HG03457 (cell line): ENCODE measurements at regions not wholly inside any gene's neighbourhood (a gene's known extent, or its start where the extent isn't known, plus 50 kb on each side); places are given as distances from the start of the nearest gene placed in this dataset.

Experiments
- ATAC-seq: cut with Tn5 transposase; IDR thresholded peaks from one replicate; pipeline ENCODE4 v1.9.1; 2021; ENCODE audit warnings: moderate number of reproducible peaks; ENCODE audit not compliant: unreplicated experiment

DNA sequence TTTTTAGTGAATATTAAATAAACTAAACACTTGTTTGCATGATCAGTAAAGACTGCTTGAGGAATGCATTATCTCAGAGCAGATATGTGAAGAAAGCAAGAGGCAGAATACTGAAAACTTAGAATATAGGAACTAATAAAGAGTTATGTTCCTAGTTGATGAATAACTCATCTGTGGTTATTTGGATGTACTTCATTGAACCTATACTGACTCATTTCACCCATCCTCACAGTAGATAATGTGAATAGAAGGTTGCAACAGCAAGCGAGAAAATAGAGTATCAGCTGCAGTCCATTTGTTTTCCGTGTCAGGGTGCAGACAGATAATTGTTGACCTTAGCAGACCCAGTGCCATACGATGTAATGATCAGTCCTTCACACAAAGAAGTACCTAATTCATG, 945.7 kb upstream of the LRRTM1 start:
- peak; percentile 62 for ATAC-seq

DNA sequence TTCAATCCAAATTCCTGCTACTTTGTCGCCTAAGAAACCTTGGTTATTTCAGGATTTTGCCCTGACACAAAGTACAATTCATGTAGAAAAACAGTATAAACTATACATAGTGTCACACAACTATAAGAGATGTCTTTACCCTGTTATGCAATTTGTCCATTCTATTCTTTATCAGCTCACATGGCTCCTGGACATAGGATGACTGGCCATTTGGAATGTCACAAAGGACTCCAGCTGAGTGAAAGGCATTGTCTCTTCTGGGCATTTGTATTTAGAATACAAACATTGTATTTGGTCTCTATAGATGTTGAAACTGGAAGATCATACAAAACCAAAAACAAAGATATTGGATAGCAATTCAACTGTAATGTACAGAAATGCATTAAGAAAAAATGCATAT, 944.6 kb upstream of the LRRTM1 start:
- no peak for ATAC-seq

DNA sequence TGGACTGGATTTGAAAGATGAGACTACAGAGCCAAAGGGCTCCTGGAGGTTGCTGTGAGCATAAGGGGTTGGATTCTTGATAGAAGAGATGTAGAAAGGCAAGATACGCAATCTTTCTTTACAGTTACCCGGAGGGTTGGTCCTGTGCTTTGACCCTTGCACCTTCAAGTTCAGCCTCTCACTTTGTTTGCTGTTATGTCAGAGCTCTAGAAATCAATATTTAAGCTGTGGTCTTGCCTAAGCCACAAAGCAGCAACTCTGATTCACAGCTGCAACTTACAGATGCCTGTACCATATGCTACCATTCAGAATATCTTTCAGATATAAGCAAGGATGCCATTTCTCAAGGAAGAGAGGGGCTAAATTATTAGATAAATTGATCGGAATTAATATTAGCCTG, 943.1 kb upstream of the LRRTM1 start:
- ATAC-seq: no peak

DNA sequence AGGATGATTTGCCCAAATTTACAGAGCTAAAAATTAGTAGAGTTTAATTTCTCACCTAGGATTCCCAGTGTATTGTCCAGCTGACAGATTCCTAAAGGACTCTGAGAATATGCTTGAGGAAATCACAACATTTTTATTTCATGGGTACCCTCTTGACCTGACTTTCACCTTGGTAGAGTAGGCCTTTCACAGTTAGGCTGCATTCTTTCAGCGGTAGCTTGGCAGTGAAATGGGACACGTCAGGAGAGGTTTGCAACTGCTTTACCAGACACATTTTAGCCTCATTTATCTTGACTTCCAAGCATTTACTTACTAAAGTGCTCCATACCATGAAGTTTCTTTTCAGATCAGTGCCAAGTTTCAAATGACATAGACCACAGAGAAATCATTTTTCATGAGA, 937.9 kb upstream of the LRRTM1 start:
- no peak for ATAC-seq

DNA sequence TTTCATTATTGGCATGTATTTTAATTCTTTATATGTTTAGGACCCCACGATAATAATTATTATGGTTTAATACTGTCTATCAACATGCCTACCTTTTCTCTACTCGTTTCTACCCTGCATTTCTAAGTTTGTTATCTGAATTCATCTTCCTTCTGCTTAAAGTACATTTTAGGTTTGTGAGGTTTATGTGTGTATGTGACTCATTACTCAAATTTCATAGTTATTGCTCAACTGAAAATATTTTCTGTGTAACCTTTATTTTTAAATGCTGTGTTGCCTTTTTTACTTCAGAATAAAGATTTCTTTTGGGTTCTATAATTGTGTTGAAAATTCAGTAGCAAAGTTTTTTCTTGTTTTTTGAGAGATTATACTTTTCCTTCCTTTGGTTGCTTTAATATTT, 933.9 kb upstream of the LRRTM1 start:
- no peak for ATAC-seq

DNA sequence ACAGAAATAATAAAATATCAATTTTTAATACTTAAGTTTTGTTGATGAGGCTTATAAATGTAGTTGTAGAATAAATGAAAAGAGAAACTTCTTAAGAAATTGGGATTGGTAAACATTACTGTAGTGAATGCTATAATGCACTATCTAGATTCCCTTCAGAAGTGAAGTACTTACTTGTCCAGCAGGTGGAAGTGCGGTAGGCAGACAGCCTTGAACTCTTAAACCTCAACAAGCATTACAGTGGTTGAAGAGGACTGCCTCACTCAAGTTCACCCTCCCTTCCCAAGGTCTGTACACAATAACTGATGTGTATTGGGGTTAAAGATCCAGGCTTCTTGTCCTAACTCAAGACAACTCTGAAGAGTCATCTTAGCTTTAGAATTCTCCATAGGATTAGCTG, 931.0 kb upstream of the LRRTM1 start:
- no peak for ATAC-seq

DNA sequence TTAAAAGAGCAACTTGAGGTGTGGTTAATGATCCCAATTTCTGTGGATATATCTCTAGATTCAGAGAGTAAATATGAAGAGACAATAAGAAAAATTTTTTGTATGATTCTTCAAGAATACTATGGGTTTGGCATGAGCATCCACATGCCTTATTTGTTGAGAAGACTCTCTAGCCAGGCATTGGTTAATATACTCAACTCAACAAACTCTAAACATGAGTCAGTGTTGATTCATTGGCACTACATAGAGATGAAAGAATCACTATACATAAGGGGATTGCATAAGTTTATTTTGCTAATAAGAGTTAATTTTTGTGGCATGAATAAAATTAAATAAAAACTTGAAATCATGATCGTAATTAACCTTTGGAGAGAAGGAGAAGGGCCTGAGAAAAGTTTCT, 930.2 kb upstream of the LRRTM1 start:
- no peak for ATAC-seq

DNA sequence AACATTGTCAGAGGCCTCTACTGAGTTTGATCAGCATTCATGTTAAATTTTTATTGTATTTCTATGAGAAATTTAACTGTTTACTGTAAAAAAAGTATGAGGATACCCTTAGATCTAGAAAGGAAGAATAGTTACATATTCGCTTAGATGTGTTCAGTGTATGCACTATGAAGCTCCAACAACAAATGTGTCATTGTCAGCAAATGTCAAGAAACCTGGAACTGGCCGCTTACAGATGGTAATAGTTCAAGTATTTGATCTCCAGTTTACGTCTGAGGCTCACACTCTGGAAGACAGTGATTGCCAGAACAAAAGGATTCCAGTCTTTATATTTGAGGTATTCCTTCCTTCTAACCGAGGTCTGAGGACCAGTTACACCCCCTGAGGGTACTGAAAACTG, 921.2 kb upstream of the LRRTM1 start:
- no peak for ATAC-seq

DNA sequence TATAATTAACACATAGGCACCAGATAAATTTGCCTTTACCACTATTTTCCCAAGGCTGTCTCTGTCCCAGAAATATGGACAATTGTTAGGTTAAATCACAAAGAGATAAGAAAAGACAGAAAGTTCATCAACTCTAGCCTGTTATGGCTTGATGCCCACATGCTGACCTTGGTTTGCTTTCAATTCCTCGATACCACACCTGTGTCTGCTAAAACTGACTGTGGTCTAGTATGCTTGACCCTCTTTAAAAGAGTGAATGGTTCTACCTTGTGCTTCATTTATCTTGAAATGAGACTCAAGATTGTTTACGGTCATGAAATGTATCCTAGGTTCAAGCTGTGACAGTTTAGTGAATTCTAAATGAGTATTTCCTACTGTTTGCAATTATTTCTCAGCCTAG, 909.0 kb upstream of the LRRTM1 start:
- ATAC-seq: no peak

DNA sequence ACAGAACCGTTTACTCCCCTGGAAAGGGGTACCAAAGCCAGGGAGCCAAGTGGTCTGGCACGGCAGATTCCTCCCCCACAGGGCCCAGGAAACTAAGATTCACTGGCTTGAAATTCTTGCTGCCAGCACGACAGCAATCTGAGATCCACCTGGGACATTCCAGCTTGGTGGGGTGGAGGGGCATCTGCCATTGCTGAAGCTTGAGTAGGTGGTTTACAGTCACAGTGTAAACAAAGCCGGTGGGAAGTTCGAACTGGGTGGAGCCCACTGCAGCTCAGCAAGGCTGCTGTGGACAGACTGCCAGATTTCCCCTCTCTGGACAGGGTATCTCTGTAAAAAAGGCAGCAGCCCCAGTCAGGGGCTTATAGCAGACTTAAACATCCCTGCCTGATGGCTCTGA, 901.7 kb upstream of the LRRTM1 start:
- ATAC-seq: no peak

DNA sequence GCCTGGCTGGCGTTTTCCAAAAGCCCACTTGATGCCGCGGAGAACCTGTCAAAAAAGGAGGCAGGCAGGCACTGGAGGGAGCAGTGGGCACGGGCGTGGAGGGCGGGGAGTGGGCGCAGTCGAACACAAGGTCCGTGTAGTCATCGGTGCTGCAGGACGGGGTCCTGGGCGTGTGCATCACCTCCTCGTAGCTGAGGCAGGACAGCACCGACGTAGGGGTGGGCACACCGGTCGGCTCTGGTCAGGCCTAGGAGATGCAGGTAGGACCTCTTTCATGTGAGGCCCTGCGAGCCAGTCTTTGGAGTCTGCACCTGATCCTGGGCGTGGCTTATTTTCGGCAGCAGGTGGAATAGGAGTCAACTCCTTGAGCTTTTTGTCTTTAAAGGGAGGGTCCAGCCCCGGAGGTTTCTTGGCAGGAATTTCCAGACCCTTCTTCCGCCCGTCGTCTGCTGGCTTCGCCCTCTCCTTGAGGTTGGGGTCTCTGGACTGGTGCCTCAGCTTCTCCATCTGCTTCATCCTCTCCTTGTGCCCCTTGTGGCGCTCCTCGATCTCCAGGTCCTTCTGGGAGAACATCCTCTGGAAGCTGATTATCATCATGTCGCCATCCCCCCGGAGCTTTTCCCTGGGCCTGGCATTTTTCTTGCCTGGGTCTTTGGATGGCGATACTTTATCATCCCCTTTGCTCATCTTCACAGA, 892.5 kb upstream of the LRRTM1 start:
- no peak for ATAC-seq

DNA sequence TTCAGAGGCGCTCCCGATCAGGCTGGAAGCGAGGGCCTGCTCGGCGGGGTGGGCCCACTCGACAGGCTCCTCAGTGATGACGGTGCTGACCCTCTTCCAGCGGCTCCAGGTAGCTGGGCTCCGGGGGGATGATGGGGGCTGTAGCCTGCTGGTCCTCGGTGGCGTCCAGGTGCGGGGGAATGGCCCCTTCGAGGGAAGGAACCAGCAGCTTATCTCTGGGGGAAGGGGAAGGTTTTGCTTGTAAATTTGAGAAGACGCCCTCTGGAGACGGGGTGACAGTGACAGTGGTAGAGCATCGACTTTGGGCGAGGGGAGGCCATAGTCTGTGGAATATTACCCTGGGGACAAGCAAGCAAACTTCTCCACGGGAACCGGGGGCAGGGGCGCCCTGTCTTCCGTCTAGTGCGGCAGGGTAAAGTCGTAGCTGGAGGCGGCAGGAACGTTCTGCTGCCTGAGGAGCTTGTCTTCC, 891.9 kb upstream of the LRRTM1 start:
- no peak for ATAC-seq

DNA sequence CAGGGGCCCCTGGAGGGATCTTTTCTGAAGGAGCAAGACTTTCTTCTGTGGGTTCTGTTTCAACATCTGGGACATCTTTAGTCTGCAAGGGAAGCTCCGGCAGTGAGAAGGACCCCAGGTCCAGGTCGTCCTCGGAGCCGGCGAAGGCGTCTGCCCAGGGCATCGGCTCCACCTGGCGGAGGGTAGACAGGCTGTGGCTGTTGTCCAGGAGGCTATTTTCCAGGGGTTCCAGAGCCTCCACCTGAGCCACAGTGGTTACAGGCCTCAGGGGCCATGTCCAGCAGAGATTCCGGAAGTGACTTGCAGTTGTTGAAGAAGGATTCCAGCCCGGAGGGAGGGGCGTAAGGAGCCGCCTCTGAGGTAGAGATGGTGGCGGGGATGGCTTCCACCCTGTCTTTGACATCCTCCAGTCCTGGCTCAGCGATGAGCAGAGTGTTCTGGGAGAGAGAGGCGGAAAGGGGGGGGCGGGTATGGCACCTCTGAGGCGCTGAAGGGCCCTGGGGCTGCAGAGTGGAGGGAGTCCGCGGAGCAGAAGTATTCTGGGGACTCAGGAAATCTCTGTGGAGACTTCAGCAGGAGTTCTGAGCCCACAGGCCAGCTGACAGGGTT, 891.3 kb upstream of the LRRTM1 start:
- no peak for ATAC-seq

DNA sequence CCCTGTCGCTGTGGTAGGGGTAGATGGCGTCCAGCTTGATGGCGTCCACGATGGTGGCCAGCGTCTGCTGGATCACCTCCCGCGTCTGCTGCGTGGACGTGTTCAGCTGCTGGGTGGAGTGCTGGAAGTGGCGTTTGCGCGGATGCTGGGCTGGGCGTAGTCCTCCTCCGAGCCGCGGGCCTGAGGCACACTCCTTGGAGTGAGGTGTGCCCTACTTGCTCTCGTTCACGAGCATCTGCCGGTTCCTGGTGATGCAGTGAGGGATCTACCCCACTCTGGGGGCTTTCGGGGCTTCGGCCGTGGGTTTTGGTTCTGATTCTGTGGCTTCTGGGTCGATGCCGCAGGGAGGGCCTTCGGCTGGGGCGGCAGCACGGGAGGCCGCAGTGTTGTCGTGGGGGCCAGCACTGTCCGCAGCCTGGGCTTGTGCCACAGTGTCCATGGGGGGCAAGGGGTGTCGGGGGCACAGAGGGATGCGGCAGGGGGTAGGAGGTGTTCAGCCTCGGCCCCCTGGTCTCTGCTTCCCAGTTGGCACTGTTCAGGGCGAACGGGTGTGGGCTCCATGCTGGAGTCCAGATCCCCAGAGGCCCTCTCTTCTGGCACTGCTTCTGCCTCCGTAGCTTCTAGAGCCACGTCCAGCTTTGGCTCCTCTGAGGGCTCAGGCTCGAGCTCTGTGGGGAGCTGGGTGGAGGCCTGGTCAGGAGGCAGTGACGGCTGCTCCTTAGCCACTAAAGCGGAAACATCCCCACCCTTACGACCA, 890.6 kb upstream of the LRRTM1 start:
- ATAC-seq: no peak

DNA sequence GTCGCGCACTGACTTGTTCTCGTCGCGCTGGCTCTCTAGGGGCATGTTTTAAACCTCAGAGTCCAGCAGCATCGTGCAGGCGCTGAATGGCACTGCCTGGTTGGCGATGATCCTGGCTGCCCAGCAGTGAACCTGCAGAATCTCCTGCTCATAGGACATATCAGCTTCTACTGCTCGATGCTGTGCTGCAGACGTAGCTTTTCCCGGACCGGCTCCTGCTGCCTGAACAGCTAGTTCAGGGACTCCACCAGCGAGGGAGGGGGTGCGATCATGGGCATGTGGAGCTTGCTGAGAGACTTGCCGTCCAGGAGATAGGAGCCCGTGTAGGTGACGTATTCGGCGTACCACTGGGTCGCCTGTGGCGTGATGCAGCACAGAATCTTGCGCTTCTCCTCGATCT, 890.0 kb upstream of the LRRTM1 start:
- ATAC-seq: no peak

DNA sequence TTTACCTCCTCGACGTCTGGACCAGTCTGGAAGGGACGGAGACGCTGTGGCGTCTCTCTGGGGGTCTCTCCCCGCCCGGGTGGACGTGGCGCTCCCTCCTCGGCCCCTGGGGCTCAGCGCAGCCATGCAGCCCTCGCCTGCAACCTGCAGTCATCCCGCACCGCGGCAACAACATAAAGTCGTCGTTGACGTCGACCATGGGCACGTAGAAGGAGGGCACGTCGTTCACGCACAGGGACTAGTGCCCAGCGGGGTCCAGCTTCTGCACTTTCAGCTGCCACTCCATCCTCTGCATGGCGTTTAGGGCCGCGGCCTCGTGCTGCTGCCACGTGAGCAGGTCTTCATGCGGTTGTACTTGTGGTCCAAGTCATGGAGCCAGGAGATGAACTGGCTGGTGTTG, 889.6 kb upstream of the LRRTM1 start:
- no peak for ATAC-seq

DNA sequence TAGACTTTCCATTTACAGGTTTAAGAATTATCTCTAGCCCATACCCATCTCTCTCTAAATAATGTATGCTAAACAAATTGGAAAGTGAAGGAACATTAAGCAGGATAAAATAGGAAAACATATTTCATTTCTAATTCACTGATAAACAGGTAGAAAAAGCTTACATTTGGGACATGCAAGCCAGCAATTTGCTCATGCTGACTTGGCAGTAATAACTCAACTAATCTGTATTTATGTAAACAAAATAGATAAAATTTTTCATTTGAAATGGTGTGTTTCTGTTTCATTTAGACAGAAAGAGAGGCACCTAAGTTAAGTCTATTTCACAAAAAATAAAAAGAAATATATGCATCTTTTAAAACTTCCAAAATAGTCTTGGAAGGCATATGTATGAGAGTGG, 877.3 kb upstream of the LRRTM1 start:
- no peak for ATAC-seq

DNA sequence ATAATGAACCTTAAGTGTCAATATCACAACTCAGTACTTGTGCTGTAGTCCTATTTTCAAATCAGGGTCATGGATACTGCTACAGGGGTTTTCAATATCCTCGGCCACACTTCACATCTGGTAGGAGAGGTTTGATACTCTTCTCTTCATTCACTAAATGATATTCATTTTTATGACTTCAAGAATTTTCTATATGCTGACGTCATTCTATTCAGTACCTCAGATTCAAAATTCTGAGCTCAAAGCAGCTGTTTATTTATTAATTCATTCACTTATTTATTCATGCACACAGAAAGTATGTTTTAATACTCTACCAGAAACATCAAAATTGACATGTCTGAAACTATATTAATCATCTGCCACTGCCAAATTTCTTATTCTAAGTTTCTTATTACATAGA, 866.9 kb upstream of the LRRTM1 start:
- ATAC-seq: no peak

DNA sequence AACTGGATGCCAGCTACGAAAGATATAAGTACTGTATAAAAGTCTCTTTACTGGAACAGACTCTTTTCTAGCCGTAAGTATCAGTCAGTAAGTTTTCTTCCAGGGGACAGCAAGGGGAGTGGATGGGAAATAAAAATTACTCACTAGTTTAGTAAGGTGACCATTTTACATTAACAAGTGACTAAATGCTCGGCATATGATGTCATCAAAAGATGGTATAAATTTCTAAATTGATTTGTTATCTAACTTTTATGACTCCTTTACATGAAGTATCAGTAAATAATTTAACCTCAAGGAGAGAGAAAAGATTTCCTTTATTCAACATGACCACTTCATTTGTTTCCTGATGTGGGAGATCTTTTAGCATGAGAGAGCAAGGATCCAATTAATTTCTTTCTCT, 859.0 kb upstream of the LRRTM1 start:
- ATAC-seq: no peak

DNA sequence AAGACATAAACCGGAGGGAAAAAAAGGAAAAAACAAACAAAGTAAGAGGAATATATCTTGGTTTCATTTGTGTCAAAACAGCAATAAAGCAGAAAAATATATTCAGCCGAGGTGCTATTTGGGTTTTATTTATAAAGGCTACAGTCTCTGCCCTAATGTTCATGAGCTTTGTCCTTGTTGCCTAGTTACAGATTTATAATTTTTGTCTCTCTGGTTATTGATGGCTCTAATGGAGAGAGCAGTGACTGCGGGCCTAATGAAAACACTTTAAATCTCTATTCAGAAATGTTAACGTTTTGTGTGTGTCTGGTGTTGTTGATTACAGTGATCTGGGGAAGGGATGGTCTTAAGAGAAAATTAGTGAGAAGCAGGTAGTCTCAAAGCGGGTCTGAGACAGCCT, 854.0 kb upstream of the LRRTM1 start:
- no peak for ATAC-seq

DNA sequence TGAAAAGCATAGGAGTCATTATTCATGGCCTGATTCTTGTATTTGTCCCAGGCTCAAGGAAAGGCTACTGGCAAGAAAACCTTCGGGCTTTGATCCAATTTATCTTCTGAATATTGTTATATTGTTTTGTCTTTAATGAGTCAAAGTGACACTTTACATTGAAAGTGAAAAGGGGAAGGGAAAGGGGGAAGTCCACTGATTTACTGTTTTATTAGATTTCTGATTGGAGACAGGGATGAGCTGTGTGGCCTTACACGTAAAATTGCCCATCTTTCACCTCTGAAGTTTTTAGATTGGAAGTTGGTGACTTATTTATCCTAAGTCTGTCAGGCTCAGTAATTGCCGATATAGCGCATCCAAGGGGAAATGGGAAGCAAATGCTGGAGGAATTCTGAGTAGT, 843.8 kb upstream of the LRRTM1 start:
- no peak for ATAC-seq

DNA sequence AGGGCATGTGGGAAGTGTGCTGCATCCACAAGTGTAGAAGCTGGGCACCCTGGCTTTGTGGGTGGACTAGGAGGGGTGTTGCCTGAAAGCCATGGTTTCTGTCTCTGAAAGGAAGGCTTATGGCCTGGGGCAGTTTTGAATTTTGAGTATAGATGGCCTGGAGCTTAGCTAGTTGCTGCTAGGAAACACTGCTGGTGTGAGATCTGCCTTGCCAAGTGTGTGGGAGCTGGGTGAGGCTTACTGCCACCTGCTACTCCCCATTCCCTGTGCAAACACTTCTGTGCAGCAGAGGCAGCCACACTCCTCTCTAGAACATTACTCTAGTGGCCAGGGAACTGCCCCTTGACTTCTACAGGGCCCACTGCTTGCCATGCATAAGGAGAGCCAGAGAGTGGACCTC, 831.7 kb upstream of the LRRTM1 start:
- ATAC-seq: no peak
